ENCODE measurements at regions not wholly inside any gene's neighbourhood (a gene's known extent, or its start where the extent isn't known, plus 50 kb on each side); places are given as distances from the start of the nearest gene placed in this dataset.

DNA sequence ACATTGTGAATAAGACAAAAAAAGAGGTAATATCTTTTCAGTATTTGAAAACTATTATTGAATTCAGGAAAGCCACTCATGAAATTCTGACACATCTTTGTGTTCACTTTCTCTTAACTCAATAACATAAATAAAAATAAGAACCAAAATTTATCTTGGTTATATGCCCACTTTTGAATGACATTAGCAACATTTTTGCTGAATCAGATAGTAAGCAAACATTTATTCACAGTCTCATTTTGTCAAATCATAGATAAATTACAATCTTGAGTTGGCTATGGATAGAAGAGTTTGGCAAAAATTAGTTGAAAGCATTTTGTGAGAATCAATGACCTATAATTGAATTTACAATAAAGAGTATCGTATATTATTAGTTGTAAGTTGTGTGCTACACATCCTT lies 545.1 kb upstream of the PKDCC start:
- TF ChIP-seq POLR2AphosphoS5 (IDR thresholded peaks at IDR 0.05; ENCODE audit: low read depth, low read length) = no peak
- TF ChIP-seq, protein P1, sequence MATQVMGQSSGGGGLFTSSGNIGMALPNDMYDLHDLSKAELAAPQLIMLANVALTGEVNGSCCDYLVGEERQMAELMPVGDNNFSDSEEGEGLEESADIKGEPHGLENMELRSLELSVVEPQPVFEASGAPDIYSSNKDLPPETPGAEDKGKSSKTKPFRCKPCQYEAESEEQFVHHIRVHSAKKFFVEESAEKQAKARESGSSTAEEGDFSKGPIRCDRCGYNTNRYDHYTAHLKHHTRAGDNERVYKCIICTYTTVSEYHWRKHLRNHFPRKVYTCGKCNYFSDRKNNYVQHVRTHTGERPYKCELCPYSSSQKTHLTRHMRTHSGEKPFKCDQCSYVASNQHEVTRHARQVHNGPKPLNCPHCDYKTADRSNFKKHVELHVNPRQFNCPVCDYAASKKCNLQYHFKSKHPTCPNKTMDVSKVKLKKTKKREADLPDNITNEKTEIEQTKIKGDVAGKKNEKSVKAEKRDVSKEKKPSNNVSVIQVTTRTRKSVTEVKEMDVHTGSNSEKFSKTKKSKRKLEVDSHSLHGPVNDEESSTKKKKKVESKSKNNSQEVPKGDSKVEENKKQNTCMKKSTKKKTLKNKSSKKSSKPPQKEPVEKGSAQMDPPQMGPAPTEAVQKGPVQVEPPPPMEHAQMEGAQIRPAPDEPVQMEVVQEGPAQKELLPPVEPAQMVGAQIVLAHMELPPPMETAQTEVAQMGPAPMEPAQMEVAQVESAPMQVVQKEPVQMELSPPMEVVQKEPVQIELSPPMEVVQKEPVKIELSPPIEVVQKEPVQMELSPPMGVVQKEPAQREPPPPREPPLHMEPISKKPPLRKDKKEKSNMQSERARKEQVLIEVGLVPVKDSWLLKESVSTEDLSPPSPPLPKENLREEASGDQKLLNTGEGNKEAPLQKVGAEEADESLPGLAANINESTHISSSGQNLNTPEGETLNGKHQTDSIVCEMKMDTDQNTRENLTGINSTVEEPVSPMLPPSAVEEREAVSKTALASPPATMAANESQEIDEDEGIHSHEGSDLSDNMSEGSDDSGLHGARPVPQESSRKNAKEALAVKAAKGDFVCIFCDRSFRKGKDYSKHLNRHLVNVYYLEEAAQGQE (IDR thresholded peaks at IDR 0.05; ENCODE audit: insufficient read depth in 1 of 2, low read depth in 2 of 2, low read length in 2 of 2) = no peak
- no peak for TF ChIP-seq TAF1 (IDR thresholded peaks at IDR 0.05; ENCODE audit: borderline replicate concordance, insufficient read depth, low read length)
- TF ChIP-seq SIN3A (IDR thresholded peaks at IDR 0.05; ENCODE audit: borderline replicate concordance, insufficient read depth, low read length) = no peak
- no peak for TF ChIP-seq FOXP2 (optimal IDR thresholded peaks at IDR 0.05; ENCODE audit: borderline replicate concordance, extremely low read depth, extremely low read length, insufficient read depth)
